OCI-LY3 (cell line): ENCODE measurements at regions not wholly inside any gene's neighbourhood (a gene's known extent, or its start where the extent isn't known, plus 50 kb on each side); places are given as distances from the start of the nearest gene placed in this dataset.

Experiments
- CTCF ChIP-seq: fragments of 200-600, 300-600 bp; sonication (generic); IDR thresholded peaks from 2 replicates; pipeline ENCODE4 v1.5.1; 2014; ENCODE audit warnings: antibody characterized with exemption, low read length, low read depth
- EZH2phosphoT487 ChIP-seq: fragments of 200-600 bp; shearing (Covaris generic); IDR thresholded peaks from 2 replicates; pipeline ENCODE4 v1.6.1; 2018; ENCODE audit warnings: antibody characterized with exemption, mixed run types, low read depth

- no peak for TF ChIP-seq CTCF
- no peak for TF ChIP-seq EZH2phosphoT487
These were observed 179.9 kb downstream of the PLCE1 start for GRCh38 chr10:94173594-94173993.
